H1 (cell line): ENCODE measurements at regions not wholly inside any gene's neighbourhood (a gene's known extent, or its start where the extent isn't known, plus 50 kb on each side); places are given as distances from the start of the nearest gene placed in this dataset.

Experiments used
- CTCF ChIA-PET: fragments of 300-600 bp; sonication (Branson Sonifier 250); formaldehyde crosslinking; loops from one replicate; lab custom pipeline; 2021; ENCODE audit not compliant: partially characterized antibody; lab: Charles Lee
- POLR2A ChIA-PET: fragments of 300-600 bp; sonication (Branson Sonifier 250); formaldehyde crosslinking; loops from one replicate; lab custom pipeline; 2021; ENCODE audit warnings: inconsistent platforms; ENCODE audit not compliant: partially characterized antibody; lab: Charles Lee
- DNase-seq, 2 experiments: peaks; one replicate each; pipeline versions ENCODE4 v3.0.0 to v3.0.0-alpha.2; 2010 to 2022; ENCODE audit warnings: low spot score in 2 of 2, low read depth in 1 of 2, mixed read lengths in 1 of 2
- FAIRE-seq: peaks from 2 replicates; lab custom pipeline; 2011; peaks lifted over from hg19 to GRCh38; lab: Jason Lieb, UNC
- H2AFZ ChIP-seq: 2 replicates; pipeline ENCODE4 v1.8.1; 2012; ENCODE audit warnings: low read length, inconsistent platforms
- H2AK5ac ChIP-seq: 2 replicates; pipeline ENCODE4 v1.6.1; 2013; ENCODE audit warnings: low read depth, low read length
- H2BK120ac ChIP-seq: replicated peaks from 2 replicates; pipeline ENCODE3; 2013; ENCODE audit warnings: low read depth, low read length, inconsistent platforms
- H2BK12ac ChIP-seq: 2 replicates; pipeline ENCODE4 v1.6.1; 2013; ENCODE audit warnings: low read depth, low read length
- H2BK15ac ChIP-seq: 2 replicates; pipeline ENCODE4 v1.6.1; 2013; ENCODE audit warnings: low read length
- H2BK20ac ChIP-seq: 2 replicates; pipeline ENCODE4 v1.6.1; 2013; ENCODE audit warnings: low read length
- H2BK5ac ChIP-seq: 2 replicates; pipeline ENCODE4 v1.6.1; 2013; ENCODE audit warnings: low read depth, low read length
- H3K14ac ChIP-seq: 2 replicates; pipeline ENCODE4 v1.6.1; 2013; ENCODE audit warnings: inconsistent platforms; ENCODE audit not compliant: insufficient read length
- H3K18ac ChIP-seq: 2 replicates; pipeline ENCODE4 v1.6.1; 2013; ENCODE audit warnings: low read length; ENCODE audit errors: extremely low read depth
- H3K23ac ChIP-seq: 2 replicates; pipeline ENCODE4 v1.6.1; 2013; ENCODE audit warnings: inconsistent platforms; ENCODE audit not compliant: insufficient read length
- H3K23me2 ChIP-seq: 2 replicates; pipeline ENCODE4 v1.6.1; 2013; ENCODE audit warnings: low read depth, low read length
- H3K27ac ChIP-seq: 2 replicates; pipeline ENCODE4 v1.6.1; 2011; ENCODE audit warnings: low read depth, low read length, inconsistent platforms
- H3K27me3 ChIP-seq, 4 experiments: replicated peaks in 1 of 4; 1 replicate in 1 of 4; 2 replicates in 3 of 4; pipeline versions ENCODE4 v1.6.1 to v1.8.1; 2011 to 2013; ENCODE audit warnings: low read length in 3 of 4, mild to moderate bottlenecking in 3 of 4, inconsistent platforms in 2 of 4, mixed read lengths in 2 of 4, moderate library complexity in 1 of 4; ENCODE audit not compliant: control insufficient read depth in 3 of 4, insufficient read depth in 3 of 4; ENCODE audit errors: extremely low read depth in 1 of 4
- H3K36me3 ChIP-seq, 4 experiments: 2 replicates each; pipeline versions ENCODE4 v1.6.1 to v1.8.1; 2011 to 2013; ENCODE audit warnings: mild to moderate bottlenecking in 4 of 4, low read length in 3 of 4, moderate library complexity in 2 of 4, control low read depth in 1 of 4, inconsistent platforms in 1 of 4; ENCODE audit not compliant: insufficient read depth in 4 of 4, control insufficient read depth in 2 of 4
- H3K4ac ChIP-seq: replicated peaks from 2 replicates; pipeline ENCODE3; 2013; ENCODE audit warnings: low read length, low read depth, mixed read lengths, inconsistent platforms; ENCODE audit not compliant: insufficient read length
- H3K4me1 ChIP-seq, 4 experiments: replicated peaks in 1 of 4; 1 replicate in 1 of 4; 2 replicates in 3 of 4; pipeline versions ENCODE4 v1.6.1 to v1.8.1; 2011 to 2013; ENCODE audit warnings: low read length in 3 of 4, inconsistent platforms in 2 of 4, mixed read lengths in 1 of 4; ENCODE audit not compliant: insufficient read depth in 4 of 4, control insufficient read depth in 3 of 4
- H3K4me2 ChIP-seq, 2 experiments: 2 replicates each; pipeline versions ENCODE4 v1.6.1 to v1.8.1; 2011 to 2013; ENCODE audit warnings: low read depth in 2 of 2, low read length in 2 of 2, control low read depth in 1 of 2, inconsistent platforms in 1 of 2, mild to moderate bottlenecking in 1 of 2; ENCODE audit not compliant: insufficient read depth in 1 of 2
- H3K4me3 ChIP-seq, 4 experiments: fragments of 200-600, 300-600 bp in 1 of 4; sonication (generic), shearing (Covaris generic), sonication (Bioruptor Twin) in 1 of 4; 2 replicates each; pipeline versions ENCODE4 v1.5.1 to v1.8.1; 2011 to 2016; ENCODE audit warnings: low read length in 4 of 4, low read depth in 3 of 4, control low read depth in 2 of 4, inconsistent platforms in 2 of 4, mild to moderate bottlenecking in 2 of 4, mixed read lengths in 1 of 4, moderate library complexity in 1 of 4; ENCODE audit not compliant: insufficient read depth in 2 of 4; ENCODE audit errors: extremely low read depth in 1 of 4
- H3K56ac ChIP-seq: replicated peaks from 2 replicates; pipeline ENCODE3; 2013; ENCODE audit warnings: low read depth, mild to moderate bottlenecking, mixed read lengths, low read length, inconsistent platforms; ENCODE audit not compliant: insufficient read length
- H3K79me1 ChIP-seq: 2 replicates; pipeline ENCODE4 v1.6.1; 2013; ENCODE audit warnings: low read depth, low read length, control low read depth
- H3K79me2 ChIP-seq, 2 experiments: 2 replicates each; pipeline versions ENCODE4 v1.6.1 to v1.8.1; 2012 to 2013; ENCODE audit warnings: low read length in 2 of 2, mild to moderate bottlenecking in 2 of 2, inconsistent platforms in 1 of 2; ENCODE audit not compliant: insufficient read depth in 2 of 2, control insufficient read depth in 1 of 2
- H3K9ac ChIP-seq, 4 experiments: replicated peaks in 1 of 4; 1 replicate in 1 of 4; 2 replicates in 3 of 4; pipeline versions ENCODE4 v1.6.1 to v1.8.1; 2011 to 2013; ENCODE audit warnings: low read depth in 3 of 4, low read length in 3 of 4, control low read depth in 2 of 4, mild to moderate bottlenecking in 2 of 4, moderate library complexity in 2 of 4, inconsistent platforms in 1 of 4; ENCODE audit errors: extremely low read depth in 1 of 4
- H3K9me3 ChIP-seq, 2 experiments: 2 replicates each; pipeline versions ENCODE4 v1.6.1 to v1.8.1; 2012 to 2013; ENCODE audit warnings: mild to moderate bottlenecking in 2 of 2, moderate library complexity in 2 of 2, control low read depth in 1 of 2, inconsistent platforms in 1 of 2, low read depth in 1 of 2, low read length in 1 of 2, mixed read lengths in 1 of 2; ENCODE audit not compliant: insufficient read depth in 2 of 2
- H4K20me1 ChIP-seq, 2 experiments: replicated peaks in 1 of 2; 2 replicates each; pipeline versions ENCODE3 to v1.8.1; 2011 to 2013; ENCODE audit warnings: inconsistent platforms in 2 of 2, low read length in 2 of 2, mild to moderate bottlenecking in 1 of 2; ENCODE audit not compliant: insufficient read depth in 2 of 2, control insufficient read depth in 1 of 2
- H4K5ac ChIP-seq: 2 replicates; pipeline ENCODE4 v1.6.1; 2013; ENCODE audit warnings: low read length, low read depth, mixed read lengths, inconsistent platforms; ENCODE audit not compliant: insufficient read length
- H4K8ac ChIP-seq: 2 replicates; pipeline ENCODE4 v1.8.0; 2013; ENCODE audit warnings: mild to moderate bottlenecking, moderate library complexity, low read length, inconsistent platforms; ENCODE audit not compliant: insufficient read depth; ENCODE audit errors: extremely low read depth
- H4K91ac ChIP-seq: replicated peaks from 2 replicates; pipeline ENCODE3; 2013; ENCODE audit warnings: low read length, mixed read lengths, inconsistent platforms; ENCODE audit not compliant: insufficient read length
- ATF3 ChIP-seq: IDR thresholded peaks from 2 replicates; pipeline ENCODE4 v1.6.1; 2011; ENCODE audit warnings: low read depth, mild to moderate bottlenecking, low read length; ENCODE audit not compliant: insufficient read depth
- CBX8 ChIP-seq: fragments of 300-800, 300-1000 bp; sonication (generic); IDR thresholded peaks from 2 replicates; pipeline ENCODE4 v1.7.1; 2016; ENCODE audit warnings: low read depth, low read length, borderline replicate concordance
- KDM4A ChIP-seq: IDR thresholded peaks from one replicate; pipeline ENCODE4 v1.7.1; 2012; ENCODE audit warnings: low read depth, mild to moderate bottlenecking, moderate library complexity, low read length, inconsistent platforms; ENCODE audit not compliant: severe bottlenecking
- POLR2A ChIP-seq, 2 experiments: IDR thresholded peaks; 1 replicate in 1 of 2; 2 replicates in 1 of 2; pipeline ENCODE4 v1.6.1; 2011; ENCODE audit warnings: low read depth in 2 of 2, low read length in 2 of 2, mild to moderate bottlenecking in 2 of 2; ENCODE audit errors: control extremely low read depth in 1 of 2
- SIRT6 ChIP-seq: IDR thresholded peaks from one replicate; pipeline ENCODE4 v1.7.1; 2012; ENCODE audit warnings: low read length, inconsistent platforms
- TAF7 ChIP-seq: optimal IDR thresholded peaks from 2 replicates; pipeline ENCODE3; 2011; ENCODE audit warnings: low read depth, mild to moderate bottlenecking, inconsistent platforms, low read length, moderate library complexity, borderline replicate concordance
- WGBS, 2 experiments: shearing (Covaris generic) in 1 of 2; methylation state at CpG; one replicate each; pipeline versions ENCODE4 v1.1.6 to v1.1.7; 2013 to 2015; ENCODE audit warnings: low lambda C conversion rate in 2 of 2, mixed read lengths in 2 of 2, inconsistent platforms in 1 of 2, low coverage in 1 of 2, missing lambda C conversion rate in 1 of 2; ENCODE audit not compliant: insufficient replicate concordance in 2 of 2, insufficient coverage in 1 of 2, insufficient read length in 1 of 2; ENCODE audit errors: extremely low coverage in 1 of 2, missing lambda C conversion rate in 1 of 2; 5-methylcytosine and 5-hydroxymethylcytosine counted together

- H4K20me1 ChIP-seq: no peaks in the 10 kb centered on the region
- H3K14ac ChIP-seq: no peak overlapping the region
- CTCF ChIA-PET: no interaction called here
- H4K5ac ChIP-seq: no peak overlapping the region
- H3K4me3 ChIP-seq: no peak overlapping the region
- H2BK120ac ChIP-seq: no peak overlapping the region
- DNase-seq: no peak
- H3K79me2 ChIP-seq: no peaks in the 10 kb centered on the region
- H2AFZ ChIP-seq: no peak overlapping the region
- H3K27me3 ChIP-seq: no peaks in the 10 kb centered on the region
- no peak overlapping the region for H3K27ac ChIP-seq
- no peaks in the 10 kb centered on the region for H3K9me3 ChIP-seq
- H3K4me1 ChIP-seq: no peaks in the 10 kb centered on the region
- H2AK5ac ChIP-seq: no peak overlapping the region
- H3K23ac ChIP-seq: no peak overlapping the region
- no peak overlapping the region for H3K56ac ChIP-seq
- no peak overlapping the region for H4K8ac ChIP-seq
- no peaks in the 10 kb centered on the region for H3K23me2 ChIP-seq
- no peak overlapping the region for H2BK20ac ChIP-seq
- no peak overlapping the region for H2BK15ac ChIP-seq
- no peaks in the 10 kb centered on the region for H3K36me3 ChIP-seq
- H3K4ac ChIP-seq: no peak overlapping the region
- WGBS, 2 experiments: 91% methylated on average over 3 of the region's 3 CpGs; no CpG with 5 or more reads in 1 of the 2 experiments
- no peak overlapping the region for H3K4me2 ChIP-seq
- POLR2A ChIA-PET: no interaction called here
- H4K91ac ChIP-seq: no peak overlapping the region
- no peak for FAIRE-seq
- H3K9ac ChIP-seq: no peak overlapping the region
- H2BK12ac ChIP-seq: no peak overlapping the region
- H2BK5ac ChIP-seq: no peak overlapping the region
- H3K18ac ChIP-seq: no peak overlapping the region
- no peaks in the 10 kb centered on the region for H3K79me1 ChIP-seq
- TF ChIP-seq KDM4A (no peak), TAF7 (no peak), CBX8 (no peak), POLR2A (IDR thresholded peaks at IDR 0.05; ENCODE audit: control extremely low read depth in 1 of 2, low read depth in 2 of 2, low read length in 2 of 2) (no peak), SIRT6 (no peak), ATF3 (no peak)
Observed at GRCh38 chr11:25659706-25660105, 672.2 kb upstream of the ANO3 start.
